GM06990 (cell line): ENCODE measurements at regions not wholly inside any gene's neighbourhood (a gene's known extent, or its start where the extent isn't known, plus 50 kb on each side); places are given as distances from the start of the nearest gene placed in this dataset.

ENCODE experiments used
- DNase-seq: peaks from one replicate; pipeline ENCODE4 v3.0.0-alpha.2; 2011; ENCODE audit not compliant: insufficient read length; ENCODE audit errors: extremely low read depth
- H3K27me3 ChIP-seq: replicated peaks from 2 replicates; pipeline ENCODE4 v1.6.0; 2011; ENCODE audit warnings: low read length; ENCODE audit not compliant: control insufficient read depth, insufficient read depth
- H3K36me3 ChIP-seq: 2 replicates; pipeline ENCODE4 v1.5.1; 2011; ENCODE audit warnings: low read length; ENCODE audit not compliant: control insufficient read depth, insufficient read depth
- H3K4me3 ChIP-seq: replicated peaks from 2 replicates; pipeline ENCODE4 v1.5.1; 2011; ENCODE audit warnings: low read depth, mild to moderate bottlenecking, control low read depth, low read length
- CTCF ChIP-seq: IDR thresholded peaks from 2 replicates; pipeline ENCODE4 v1.5.1; 2011; ENCODE audit warnings: low read length, control low read depth, mild to moderate bottlenecking, inconsistent platforms; ENCODE audit not compliant: insufficient read depth, poor library complexity, severe bottlenecking

GRCh38 chr9:82539146-82539545 lies 523.8 kb downstream of the RASEF start:
- no peaks in the 10 kb centered on the region for H3K36me3 ChIP-seq
- no peak overlapping the region for H3K4me3 ChIP-seq
- DNase-seq, result no peak
- no peak for TF ChIP-seq CTCF
- no peaks in the 10 kb centered on the region for H3K27me3 ChIP-seq

GRCh38 chr9:82539856-82540579 lies 522.9 kb downstream of the RASEF start:
- Histone ChIP-seq H3K36me3 (no peaks in the 10 kb centered on the region), H3K27me3 (no peaks in the 10 kb centered on the region), H3K4me3 (no peak overlapping the region)
- DNase-seq, result no peak
- no peak for TF ChIP-seq CTCF

GRCh38 chr9:82543726-82544125 lies 519.2 kb downstream of the RASEF start:
- TF ChIP-seq CTCF, result no peak
- Histone ChIP-seq H3K4me3 (no peak overlapping the region), H3K27me3 (no peaks in the 10 kb centered on the region), H3K36me3 (no peaks in the 10 kb centered on the region)
- no peak for DNase-seq

GRCh38 chr9:82546136-82546535 lies 516.8 kb downstream of the RASEF start:
- H3K36me3 ChIP-seq, result no peaks in the 10 kb centered on the region
- no peaks in the 10 kb centered on the region for H3K27me3 ChIP-seq
- no peak overlapping the region for H3K4me3 ChIP-seq
- DNase-seq, result no peak
- no peak for TF ChIP-seq CTCF

- no peak for TF ChIP-seq CTCF
- H3K4me3 ChIP-seq, result no peak overlapping the region
- no peaks in the 10 kb centered on the region for H3K36me3 ChIP-seq
- no peaks in the 10 kb centered on the region for H3K27me3 ChIP-seq
- DNase-seq, result no peak
Observed at GRCh38 chr9:82547995-82548394, 514.9 kb downstream of the RASEF start.
